HUES48 (cell line): ENCODE measurements at regions not wholly inside any gene's neighbourhood (a gene's known extent, or its start where the extent isn't known, plus 50 kb on each side); places are given as distances from the start of the nearest gene placed in this dataset.

Experiments
- H3K27ac ChIP-seq: one replicate; pipeline ENCODE4 v1.7.0; 2013; ENCODE audit warnings: low read depth, low read length, inconsistent platforms
- H3K27me3 ChIP-seq: 2 replicates; pipeline ENCODE4 v1.6.1; 2013; ENCODE audit warnings: mild to moderate bottlenecking, low read length; ENCODE audit not compliant: control insufficient read depth, insufficient read depth
- H3K36me3 ChIP-seq: 2 replicates; pipeline ENCODE4 v1.6.1; 2013; ENCODE audit warnings: low read length; ENCODE audit not compliant: control insufficient read depth, insufficient read depth
- H3K4me1 ChIP-seq: 2 replicates; pipeline ENCODE4 v1.6.1; 2013; ENCODE audit warnings: mild to moderate bottlenecking, low read length; ENCODE audit not compliant: control insufficient read depth, insufficient read depth
- H3K4me3 ChIP-seq: 2 replicates; pipeline ENCODE4 v1.5.1; 2013; ENCODE audit warnings: mild to moderate bottlenecking, low read depth, low read length
- H3K9ac ChIP-seq: 2 replicates; pipeline ENCODE4 v1.6.1; 2013; ENCODE audit warnings: mild to moderate bottlenecking, low read depth, low read length, moderate library complexity
- H3K9me3 ChIP-seq: 2 replicates; pipeline ENCODE4 v1.6.1; 2013; ENCODE audit warnings: low read length; ENCODE audit not compliant: control insufficient read depth, insufficient read depth

DNA sequence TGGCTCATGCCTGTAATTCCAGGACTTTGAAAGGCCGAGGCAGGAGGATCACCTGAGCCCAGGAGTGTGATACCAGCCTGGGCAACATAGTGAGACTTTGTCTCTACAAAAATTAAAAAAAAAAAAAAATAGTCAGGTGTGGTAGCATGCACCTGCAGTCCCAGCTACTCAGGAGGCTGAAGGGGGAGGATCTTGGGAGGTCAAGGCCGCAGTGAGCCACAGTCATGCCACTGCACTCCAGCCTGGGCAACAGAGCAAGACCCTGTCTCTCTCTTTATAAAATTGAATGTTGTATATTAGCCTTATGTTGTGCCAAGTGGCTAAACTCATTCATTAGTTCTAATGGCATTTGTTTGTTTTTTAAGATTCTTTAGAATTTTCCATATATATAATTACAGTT is 207.7 kb upstream of the COPS8 start:
- Histone ChIP-seq H3K9ac (no peak overlapping the region), H3K4me3 (no peak overlapping the region), H3K27ac (no peak overlapping the region), H3K27me3 (no peaks in the 10 kb centered on the region), H3K36me3 (no peaks in the 10 kb centered on the region), H3K9me3 (peaks cover 7% of the 10 kb centered on the region; the same call in 1 of the 2 replicates), H3K4me1 (no peaks in the 10 kb centered on the region)

DNA sequence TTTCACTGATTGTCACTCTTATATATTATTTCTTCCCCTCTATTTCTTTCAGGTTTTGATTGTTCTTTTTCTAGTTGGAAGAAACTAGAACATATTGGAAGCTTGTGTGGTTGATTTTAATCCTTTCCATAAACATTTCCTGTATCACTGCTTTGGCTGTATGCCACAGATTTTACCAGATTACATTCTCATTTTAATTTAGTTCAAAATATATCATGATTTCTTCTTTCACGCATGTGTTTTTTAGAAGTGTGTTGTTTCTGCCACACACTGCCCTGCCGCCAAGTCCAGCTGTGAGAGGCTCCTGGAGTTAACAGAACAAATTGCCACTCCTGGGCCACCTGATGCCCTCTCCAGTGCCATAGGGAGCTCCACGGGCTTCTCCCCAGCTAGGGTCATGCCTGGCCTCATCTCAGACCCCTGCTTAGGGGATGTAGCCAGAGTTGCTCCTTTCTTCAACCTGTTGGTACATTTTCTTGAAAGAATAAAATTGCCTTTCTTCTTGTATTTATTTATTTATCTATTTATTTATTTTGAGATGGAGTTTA is 206.2 kb upstream of the COPS8 start:
- Histone ChIP-seq H3K4me1 (no peaks in the 10 kb centered on the region), H3K9ac (no peak overlapping the region), H3K9me3 (peaks cover 7% of the 10 kb centered on the region; the same call in 1 of the 2 replicates), H3K36me3 (no peaks in the 10 kb centered on the region), H3K4me3 (no peak overlapping the region), H3K27me3 (no peaks in the 10 kb centered on the region), H3K27ac (no peak overlapping the region)

DNA sequence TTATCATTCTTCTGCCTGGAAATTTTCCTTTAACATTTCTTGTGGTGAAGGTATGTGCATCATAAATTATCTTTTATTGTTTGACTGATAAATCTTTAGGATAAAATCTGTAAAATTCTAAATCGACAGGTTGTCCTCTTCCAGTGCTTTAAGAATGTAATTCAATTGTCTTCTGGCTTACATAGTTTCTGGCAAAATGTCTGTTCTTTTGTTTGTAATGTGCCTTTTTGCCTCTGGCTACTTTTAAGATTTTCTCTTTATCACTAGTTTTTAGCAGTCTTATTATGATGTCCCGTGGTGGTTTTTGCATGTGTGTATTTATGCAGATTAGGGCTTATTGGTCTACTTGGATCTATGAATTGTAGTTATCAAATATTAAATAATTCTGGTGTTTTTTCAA is 203.6 kb upstream of the COPS8 start:
- Histone ChIP-seq H3K9me3 (peaks cover 7% of the 10 kb centered on the region; the same call in 1 of the 2 replicates), H3K36me3 (no peaks in the 10 kb centered on the region), H3K9ac (no peak overlapping the region), H3K4me3 (no peak overlapping the region), H3K27me3 (no peaks in the 10 kb centered on the region), H3K4me1 (no peaks in the 10 kb centered on the region), H3K27ac (no peak overlapping the region)

DNA sequence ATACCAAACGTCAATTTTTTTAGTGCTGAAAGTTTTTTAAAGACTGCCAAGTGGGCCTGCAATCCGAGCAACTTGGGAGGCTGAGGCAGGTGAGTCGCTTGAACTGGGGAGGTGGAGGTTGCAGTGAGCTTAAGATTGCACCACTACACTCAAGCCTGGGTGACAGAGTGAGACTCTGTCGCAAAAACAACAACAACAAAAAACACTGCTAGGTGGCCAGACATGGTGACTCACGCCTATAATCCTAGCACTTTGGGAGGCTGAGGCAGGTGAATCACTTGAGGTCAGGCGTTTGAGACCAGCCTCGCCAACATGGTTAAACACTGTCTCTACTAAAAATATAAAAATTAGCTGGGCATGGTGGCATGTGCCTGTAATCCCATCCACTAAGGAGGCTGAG is 202.8 kb upstream of the COPS8 start:
- H3K36me3 ChIP-seq = no peaks in the 10 kb centered on the region
- H3K4me1 ChIP-seq = peaks cover 5% of the 10 kb centered on the region; the same call in 1 of the 2 replicates
- H3K9ac ChIP-seq = no peak overlapping the region
- no peak overlapping the region for H3K27ac ChIP-seq
- H3K9me3 ChIP-seq = peaks cover 7% of the 10 kb centered on the region; the same call in 1 of the 2 replicates
- H3K4me3 ChIP-seq = no peak overlapping the region
- no peaks in the 10 kb centered on the region for H3K27me3 ChIP-seq

DNA sequence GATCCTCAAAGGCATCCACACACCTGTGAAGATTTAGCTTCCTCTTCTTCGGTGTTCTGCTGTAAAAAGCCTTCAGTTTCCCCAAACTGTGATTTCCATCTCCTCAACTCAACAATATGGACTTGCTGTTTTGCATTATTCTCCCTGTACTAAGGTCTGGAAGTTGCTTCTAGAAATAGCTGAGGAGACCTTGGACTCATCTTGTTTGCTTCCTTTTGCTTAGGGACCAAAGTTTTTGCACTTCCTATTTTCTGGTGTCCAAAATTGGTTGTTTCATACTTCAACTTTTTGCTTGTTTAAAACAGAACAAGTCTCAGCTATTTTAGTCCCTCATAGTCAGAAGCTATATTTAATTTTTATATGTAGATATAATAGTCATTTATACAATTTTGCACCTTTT is 201.9 kb upstream of the COPS8 start:
- Histone ChIP-seq H3K27ac (no peak overlapping the region), H3K4me1 (peaks cover 5% of the 10 kb centered on the region; the same call in 1 of the 2 replicates), H3K9ac (no peak overlapping the region), H3K27me3 (no peaks in the 10 kb centered on the region), H3K9me3 (peaks cover 7% of the 10 kb centered on the region; the same call in 1 of the 2 replicates), H3K36me3 (no peaks in the 10 kb centered on the region), H3K4me3 (no peak overlapping the region)

DNA sequence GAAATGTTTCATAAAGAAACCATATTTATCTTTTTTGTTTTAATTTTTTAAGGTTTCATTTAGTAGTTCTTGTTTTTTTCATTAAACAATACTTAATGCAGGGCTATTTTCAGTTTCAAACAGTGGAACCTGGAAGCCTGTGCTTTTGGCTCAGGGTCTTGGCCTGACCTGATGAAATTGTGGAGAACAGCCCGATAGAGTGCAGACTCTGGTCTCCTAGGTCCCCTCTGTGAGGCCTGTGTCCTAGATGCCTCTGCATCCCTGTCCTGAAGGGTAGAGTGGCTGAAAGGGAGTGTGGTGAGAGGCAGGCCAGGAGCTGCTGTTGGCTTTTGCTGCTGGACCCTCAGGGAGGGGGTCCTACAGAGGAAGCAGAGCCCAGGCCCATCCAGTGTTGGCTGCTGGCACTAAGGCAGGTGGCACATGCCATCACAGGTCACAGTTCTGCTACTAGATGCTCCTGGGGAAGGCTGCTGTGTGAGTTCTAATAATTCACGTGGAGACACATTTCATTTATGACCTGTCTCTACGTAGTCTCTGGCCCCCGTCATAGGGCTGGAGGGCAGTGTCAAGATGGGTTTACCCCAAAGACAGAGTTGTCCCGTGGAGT is 201.0 kb upstream of the COPS8 start:
- Histone ChIP-seq H3K9me3 (peaks cover 7% of the 10 kb centered on the region; the same call in 1 of the 2 replicates), H3K9ac (no peak overlapping the region), H3K4me1 (peaks cover 5% of the 10 kb centered on the region; the same call in 1 of the 2 replicates), H3K27ac (no peak overlapping the region), H3K27me3 (no peaks in the 10 kb centered on the region), H3K4me3 (no peak overlapping the region), H3K36me3 (no peaks in the 10 kb centered on the region)

DNA sequence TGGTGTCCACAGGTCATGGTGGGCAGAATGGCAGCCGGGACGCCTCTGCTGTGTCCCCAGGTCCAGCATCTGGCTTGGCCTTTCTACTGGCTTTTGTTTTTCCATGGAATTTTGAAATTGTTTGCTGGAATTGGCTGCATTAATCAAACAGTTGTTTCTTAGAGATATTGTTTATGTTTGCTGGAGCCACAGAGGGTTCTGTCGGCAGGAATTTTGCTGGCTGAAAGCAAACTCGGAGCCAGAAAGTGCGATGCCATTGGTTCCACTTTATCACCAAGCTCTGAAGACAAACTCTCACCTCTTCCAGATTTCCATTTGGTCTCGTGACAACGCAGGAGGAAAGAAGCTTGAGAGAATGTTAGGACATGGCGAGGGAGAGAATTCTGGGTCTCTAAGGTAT is 199.2 kb upstream of the COPS8 start:
- H3K36me3 ChIP-seq = no peaks in the 10 kb centered on the region
- peaks cover 5% of the 10 kb centered on the region; the same call in 1 of the 2 replicates for H3K4me1 ChIP-seq
- no peaks in the 10 kb centered on the region for H3K27me3 ChIP-seq
- peaks cover 7% of the 10 kb centered on the region; the same call in 1 of the 2 replicates for H3K9me3 ChIP-seq
- H3K4me3 ChIP-seq = no peak overlapping the region
- no peak overlapping the region for H3K27ac ChIP-seq
- no peak overlapping the region for H3K9ac ChIP-seq

DNA sequence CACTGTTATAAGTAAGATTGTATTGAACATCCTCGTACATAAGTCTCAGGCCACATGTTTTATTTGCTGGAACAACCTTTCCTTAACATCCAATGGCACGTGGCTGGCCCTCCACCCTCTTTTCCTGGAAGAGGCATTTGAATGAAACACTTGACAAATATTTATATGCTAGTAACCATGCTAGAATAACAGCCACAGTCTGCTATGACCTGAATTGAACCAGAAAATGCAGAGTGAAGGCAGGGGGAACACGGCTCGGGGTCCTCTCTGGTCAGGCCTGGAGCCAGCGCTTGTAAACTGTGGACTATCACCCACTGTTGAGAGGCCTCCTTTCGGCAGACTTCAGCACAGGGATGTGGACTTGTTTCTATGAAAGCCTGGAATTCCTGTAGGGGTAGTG is 198.2 kb upstream of the COPS8 start:
- no peak overlapping the region for H3K4me3 ChIP-seq
- H3K27me3 ChIP-seq = no peaks in the 10 kb centered on the region
- no peak overlapping the region for H3K27ac ChIP-seq
- peaks cover 5% of the 10 kb centered on the region; the same call in 1 of the 2 replicates for H3K4me1 ChIP-seq
- H3K9me3 ChIP-seq = no peaks in the 10 kb centered on the region
- no peaks in the 10 kb centered on the region for H3K36me3 ChIP-seq
- no peak overlapping the region for H3K9ac ChIP-seq

DNA sequence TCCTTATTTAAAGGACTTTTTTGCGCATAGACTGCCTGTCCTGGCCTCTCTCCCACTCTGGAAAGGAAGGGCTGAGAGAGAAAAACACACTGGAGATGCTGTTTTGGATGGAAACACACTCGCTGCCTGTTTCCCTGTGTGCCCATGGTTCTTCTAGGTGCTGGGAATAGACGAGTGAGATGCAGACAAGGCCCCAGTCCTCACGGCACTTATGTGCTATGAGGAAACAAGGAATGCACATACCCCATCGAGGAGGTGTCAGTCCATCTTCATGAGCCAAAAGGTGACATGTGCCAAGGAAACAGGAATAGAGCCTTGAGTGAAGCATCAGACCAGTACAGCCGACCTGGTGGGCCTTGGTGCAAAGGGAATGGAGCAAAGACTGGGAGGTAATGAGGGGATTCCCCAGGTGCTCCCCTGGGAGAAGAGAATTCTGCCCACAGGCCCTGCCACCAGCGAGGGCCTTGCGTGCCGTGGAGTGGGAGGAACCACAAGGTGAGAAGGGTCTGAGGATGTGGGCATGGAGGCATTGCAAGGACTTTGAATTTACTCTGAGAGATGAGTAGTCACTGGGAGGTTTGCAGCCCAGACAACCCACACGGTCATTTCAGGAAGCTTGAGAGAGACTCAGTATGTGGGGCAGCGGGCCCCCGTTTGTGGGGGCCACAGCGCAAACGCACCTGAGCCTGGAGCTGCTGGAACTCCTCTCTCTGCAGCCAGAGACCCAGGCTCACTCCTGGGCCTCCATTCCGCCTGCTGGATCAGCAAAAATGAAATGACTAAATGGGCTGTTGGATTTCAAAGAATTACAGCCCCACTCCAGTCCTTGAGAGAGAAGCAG is 197.5 kb upstream of the COPS8 start:
- Histone ChIP-seq H3K4me1 (peaks cover 5% of the 10 kb centered on the region; the same call in 1 of the 2 replicates), H3K27me3 (no peaks in the 10 kb centered on the region), H3K4me3 (no peak overlapping the region), H3K9ac (no peak overlapping the region), H3K27ac (no peak overlapping the region), H3K36me3 (no peaks in the 10 kb centered on the region), H3K9me3 (no peaks in the 10 kb centered on the region)

DNA sequence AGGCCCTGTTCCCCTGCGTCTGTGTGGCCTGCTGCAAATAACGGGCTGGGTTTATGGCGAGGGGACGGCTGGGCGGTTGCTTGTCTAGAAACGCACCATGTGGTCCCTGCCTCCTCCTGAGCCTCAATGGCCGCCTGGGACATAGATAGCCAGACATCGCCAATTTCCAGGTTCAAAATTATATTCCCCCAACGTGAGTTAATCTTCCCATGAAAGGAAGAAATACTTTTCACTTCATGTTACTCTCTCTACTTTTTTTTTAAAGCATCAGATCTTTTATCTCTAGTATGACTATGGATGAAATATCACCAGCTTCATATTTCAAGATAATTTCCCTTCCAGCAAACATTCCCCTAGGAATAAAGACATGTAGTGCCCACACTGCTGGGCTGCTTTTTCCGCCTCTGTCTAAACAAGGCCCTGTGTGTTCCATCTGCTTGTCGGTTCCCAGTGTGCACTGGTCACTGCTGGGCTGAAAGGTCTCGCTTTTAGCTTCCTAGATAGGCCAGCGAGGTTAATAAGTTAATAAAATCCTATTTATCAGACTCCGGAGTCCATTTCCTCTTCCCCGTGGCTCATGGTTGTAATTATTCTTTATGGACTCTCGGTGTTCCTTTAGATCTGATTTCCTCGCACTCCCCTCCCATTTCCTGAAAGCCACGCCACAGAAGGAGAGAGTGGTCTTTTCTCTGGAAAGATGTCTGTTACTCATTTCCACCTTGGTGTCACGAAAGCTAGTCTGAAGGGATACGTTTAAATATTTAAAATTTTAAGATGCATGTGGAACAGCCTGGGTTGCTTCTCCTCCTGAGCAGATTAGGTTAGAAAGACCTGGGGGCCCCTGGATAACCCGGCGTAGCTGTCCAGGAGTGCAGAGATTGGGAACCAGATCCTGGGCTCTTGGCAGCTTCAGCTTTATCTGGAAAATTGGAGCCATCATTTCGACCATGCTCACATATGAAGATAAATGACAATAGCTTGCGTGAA is 196.6 kb upstream of the COPS8 start:
- Histone ChIP-seq H3K9me3 (no peaks in the 10 kb centered on the region), H3K9ac (no peak overlapping the region), H3K4me1 (peaks cover 5% of the 10 kb centered on the region; the same call in 1 of the 2 replicates), H3K4me3 (no peak overlapping the region), H3K36me3 (no peaks in the 10 kb centered on the region), H3K27me3 (no peaks in the 10 kb centered on the region), H3K27ac (no peak overlapping the region)
